Brain microvascular endothelial cell (primary cell): ENCODE measurements at regions not wholly inside any gene's neighbourhood (a gene's known extent, or its start where the extent isn't known, plus 50 kb on each side); places are given as distances from the start of the nearest gene placed in this dataset.

Source experiments
- DNase-seq: peaks from one replicate; pipeline ENCODE4 v3.0.0-alpha.2; 2020
- H3K27ac ChIP-seq: fragments of 250-450 bp; sonication (Bioruptor Pico); 2 replicates; pipeline ENCODE4 v1.5.1; 2020; ENCODE audit warnings: mild to moderate bottlenecking, moderate library complexity
- H3K27me3 ChIP-seq: fragments of 250-450 bp; sonication (Bioruptor Pico); replicated peaks from 2 replicates; pipeline ENCODE4 v1.5.1; 2020; ENCODE audit warnings: mild to moderate bottlenecking
- H3K36me3 ChIP-seq: fragments of 250-450 bp; sonication (Bioruptor Pico); replicated peaks from 2 replicates; pipeline ENCODE4 v1.5.1; 2020; ENCODE audit warnings: mild to moderate bottlenecking
- H3K4me3 ChIP-seq: 2 replicates; pipeline ENCODE4 v1.5.1; 2011; ENCODE audit warnings: low read depth, mild to moderate bottlenecking, control low read depth, low read length, moderate library complexity
- in situ Hi-C: cut with HindIII; loops from 2 replicates; pipeline ENCODE4 v1.10.0; 2017; ENCODE audit warnings: low sequenced_read_pairs, low pct_ligation_motif_present
- TF ChIP-seq, protein P1 (sequence below): IDR thresholded peaks from 2 replicates; pipeline ENCODE4 v1.5.1; 2011; ENCODE audit warnings: low read depth, mild to moderate bottlenecking, moderate library complexity, low read length, control low read depth, inconsistent platforms; ENCODE audit errors: missing control alignments

DNA sequence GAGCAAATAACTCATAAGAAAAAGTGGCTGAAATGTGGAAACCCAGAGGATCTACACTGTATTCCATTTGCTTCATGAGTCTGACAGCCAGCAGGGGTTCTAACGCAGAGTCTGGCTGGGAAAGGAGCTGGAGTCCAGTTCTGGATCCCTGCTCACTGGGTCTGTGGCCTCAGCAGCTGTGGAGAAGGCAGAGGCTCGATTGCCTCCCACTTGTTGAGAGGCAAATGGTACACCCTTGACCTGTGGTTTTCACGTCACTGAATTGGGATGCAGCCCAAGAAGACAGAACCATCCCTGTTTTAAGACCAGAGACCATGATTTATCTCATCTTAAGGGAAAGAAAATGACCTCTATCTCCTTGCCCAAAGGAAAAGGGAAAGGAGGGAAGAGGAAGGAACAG is 147.0 kb upstream of the NOCT start:
- in situ Hi-C loops = no loop called here
- Histone ChIP-seq H3K27me3 (no peaks in the 10 kb centered on the region), H3K27ac (no peak overlapping the region), H3K36me3 (no peaks in the 10 kb centered on the region), H3K4me3 (no peak overlapping the region)
- DNase-seq = no peak
- TF ChIP-seq, protein P1, sequence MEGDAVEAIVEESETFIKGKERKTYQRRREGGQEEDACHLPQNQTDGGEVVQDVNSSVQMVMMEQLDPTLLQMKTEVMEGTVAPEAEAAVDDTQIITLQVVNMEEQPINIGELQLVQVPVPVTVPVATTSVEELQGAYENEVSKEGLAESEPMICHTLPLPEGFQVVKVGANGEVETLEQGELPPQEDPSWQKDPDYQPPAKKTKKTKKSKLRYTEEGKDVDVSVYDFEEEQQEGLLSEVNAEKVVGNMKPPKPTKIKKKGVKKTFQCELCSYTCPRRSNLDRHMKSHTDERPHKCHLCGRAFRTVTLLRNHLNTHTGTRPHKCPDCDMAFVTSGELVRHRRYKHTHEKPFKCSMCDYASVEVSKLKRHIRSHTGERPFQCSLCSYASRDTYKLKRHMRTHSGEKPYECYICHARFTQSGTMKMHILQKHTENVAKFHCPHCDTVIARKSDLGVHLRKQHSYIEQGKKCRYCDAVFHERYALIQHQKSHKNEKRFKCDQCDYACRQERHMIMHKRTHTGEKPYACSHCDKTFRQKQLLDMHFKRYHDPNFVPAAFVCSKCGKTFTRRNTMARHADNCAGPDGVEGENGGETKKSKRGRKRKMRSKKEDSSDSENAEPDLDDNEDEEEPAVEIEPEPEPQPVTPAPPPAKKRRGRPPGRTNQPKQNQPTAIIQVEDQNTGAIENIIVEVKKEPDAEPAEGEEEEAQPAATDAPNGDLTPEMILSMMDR = no peak

DNA sequence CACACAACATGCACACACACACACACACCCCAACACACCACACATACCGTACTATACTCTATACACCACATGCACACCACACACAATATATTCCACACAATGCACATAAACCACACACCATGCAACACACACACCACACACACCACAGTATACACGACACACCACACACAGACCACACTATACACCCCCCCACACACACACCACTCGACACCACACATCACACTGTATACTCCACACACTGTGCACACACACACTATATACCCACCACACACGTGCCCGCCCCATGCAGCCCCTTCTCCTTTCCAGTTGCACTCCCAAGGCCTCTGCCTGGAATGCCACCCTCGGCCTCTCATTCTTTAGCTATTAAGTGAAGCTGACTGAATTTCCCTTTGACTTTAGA is 148.2 kb upstream of the NOCT start:
- H3K27me3 ChIP-seq = no peaks in the 10 kb centered on the region
- no peak for DNase-seq
- no peaks in the 10 kb centered on the region for H3K36me3 ChIP-seq
- in situ Hi-C loops = no loop called here
- H3K4me3 ChIP-seq = no peak overlapping the region
- TF ChIP-seq, protein P1 = no peak
- no peak overlapping the region for H3K27ac ChIP-seq

DNA sequence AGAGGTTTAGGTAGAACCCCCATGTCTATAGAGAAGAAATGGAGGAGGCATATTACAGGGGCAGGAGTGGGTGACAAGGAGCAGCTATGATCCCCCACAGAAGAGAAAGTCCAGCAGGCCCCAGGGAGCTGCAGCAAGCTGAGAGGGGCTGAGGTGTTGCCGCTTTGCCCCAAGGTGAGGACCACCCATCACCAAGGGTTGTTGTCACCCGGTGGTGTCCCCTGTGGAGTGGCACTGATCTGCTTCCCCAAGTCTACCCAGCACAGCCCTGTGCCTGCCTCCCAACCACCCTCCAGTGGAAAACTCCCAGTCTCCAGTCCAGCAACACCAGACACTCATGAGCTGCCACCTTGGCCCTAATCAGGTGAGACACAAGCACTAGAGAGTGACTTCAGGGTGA is 149.3 kb upstream of the NOCT start:
- Histone ChIP-seq H3K27me3 (no peaks in the 10 kb centered on the region), H3K27ac (no peak overlapping the region), H3K36me3 (no peaks in the 10 kb centered on the region), H3K4me3 (no peak overlapping the region)
- TF ChIP-seq, protein P1 = no peak
- no peak for DNase-seq
- in situ Hi-C loops = no loop called here

DNA sequence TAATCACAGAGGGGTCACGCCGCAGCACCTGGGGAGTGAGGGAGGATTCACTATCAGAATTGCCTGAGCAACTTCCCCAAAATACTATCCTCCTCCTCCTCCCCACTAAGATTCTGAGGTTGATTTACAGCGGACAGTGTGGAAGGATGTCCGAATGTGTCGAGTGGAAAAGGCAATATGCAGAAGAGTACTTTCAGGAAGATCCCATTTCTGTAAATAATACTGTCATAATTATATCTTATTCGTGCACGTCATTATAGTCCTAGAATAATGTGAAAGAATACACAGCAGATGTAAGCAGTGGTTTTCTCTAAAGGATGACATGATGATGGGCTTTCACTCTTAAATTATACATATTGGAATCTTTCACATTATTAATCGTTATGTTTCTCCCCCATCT is 149.8 kb upstream of the NOCT start:
- no peak for DNase-seq
- H3K4me3 ChIP-seq = no peak overlapping the region
- in situ Hi-C loops = no loop called here
- no peaks in the 10 kb centered on the region for H3K36me3 ChIP-seq
- H3K27me3 ChIP-seq = no peaks in the 10 kb centered on the region
- H3K27ac ChIP-seq = no peak overlapping the region
- TF ChIP-seq, protein P1 = no peak

DNA sequence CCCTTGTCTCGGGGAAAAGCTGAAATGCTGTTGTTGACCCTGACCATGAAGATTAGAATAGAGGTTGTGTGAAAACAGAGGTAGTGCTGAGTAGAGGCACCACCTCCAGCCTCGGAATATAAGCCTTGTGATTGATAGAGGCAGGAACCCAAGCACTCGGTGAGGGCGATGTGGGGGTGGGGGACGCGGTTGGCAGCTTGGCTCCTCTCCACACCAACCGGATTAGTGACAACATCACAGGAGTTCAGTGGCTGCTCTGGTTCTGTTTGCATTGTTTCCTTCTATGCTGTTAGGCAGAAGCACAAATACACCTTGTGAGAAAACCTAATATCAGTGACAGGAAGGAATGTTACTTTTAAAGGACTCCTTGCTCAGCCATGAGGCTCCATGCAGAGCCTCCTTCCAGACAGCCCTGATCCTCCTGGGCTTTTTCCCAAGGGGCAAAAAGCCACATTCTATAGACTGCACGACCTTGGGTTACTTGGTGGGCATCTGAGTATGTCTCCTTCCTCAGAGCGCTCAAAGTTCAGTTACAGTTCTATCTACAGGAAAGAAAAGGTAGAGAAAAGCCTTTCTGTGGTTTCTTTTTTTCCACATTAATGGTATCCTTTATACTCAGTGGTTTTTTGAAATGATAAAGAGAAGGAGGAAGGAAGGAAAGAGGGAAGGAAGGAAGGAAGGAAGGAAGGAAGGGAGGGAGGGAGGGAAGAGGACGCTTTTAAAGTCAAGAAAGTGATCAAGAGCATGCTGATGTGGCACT is 150.4 kb upstream of the NOCT start:
- in situ Hi-C loops = no loop called here
- Histone ChIP-seq H3K36me3 (no peaks in the 10 kb centered on the region), H3K27ac (no peak overlapping the region), H3K4me3 (no peak overlapping the region), H3K27me3 (no peaks in the 10 kb centered on the region)
- TF ChIP-seq, protein P1 = no peak
- DNase-seq = no peak

DNA sequence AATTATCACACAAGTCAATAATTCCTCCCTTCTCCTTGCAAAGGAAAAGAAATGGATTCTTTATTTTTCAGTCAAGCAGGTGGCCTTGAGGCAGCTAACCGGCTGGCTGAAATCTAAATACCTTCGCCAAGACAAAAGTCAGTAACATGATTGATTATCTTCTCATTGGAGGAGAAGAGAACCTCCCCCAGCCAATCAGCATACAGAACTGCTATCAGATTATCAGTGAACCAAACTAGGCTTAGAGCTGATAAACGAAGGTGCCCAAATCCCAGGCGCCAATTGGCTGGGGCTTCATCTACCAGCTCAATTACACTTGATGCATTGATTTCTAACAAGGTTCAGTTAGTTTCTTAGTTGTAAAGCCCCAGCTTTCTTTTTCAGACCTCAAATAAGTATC is 152.4 kb upstream of the NOCT start:
- Histone ChIP-seq H3K27ac (no peak overlapping the region), H3K27me3 (no peaks in the 10 kb centered on the region), H3K4me3 (no peak overlapping the region), H3K36me3 (no peaks in the 10 kb centered on the region)
- TF ChIP-seq, protein P1 = no peak
- in situ Hi-C loops = no loop called here
- DNase-seq = no peak
